ENCODE measurements at regions not wholly inside any gene's neighbourhood (a gene's known extent, or its start where the extent isn't known, plus 50 kb on each side); places are given as distances from the start of the nearest gene placed in this dataset.

DNA sequence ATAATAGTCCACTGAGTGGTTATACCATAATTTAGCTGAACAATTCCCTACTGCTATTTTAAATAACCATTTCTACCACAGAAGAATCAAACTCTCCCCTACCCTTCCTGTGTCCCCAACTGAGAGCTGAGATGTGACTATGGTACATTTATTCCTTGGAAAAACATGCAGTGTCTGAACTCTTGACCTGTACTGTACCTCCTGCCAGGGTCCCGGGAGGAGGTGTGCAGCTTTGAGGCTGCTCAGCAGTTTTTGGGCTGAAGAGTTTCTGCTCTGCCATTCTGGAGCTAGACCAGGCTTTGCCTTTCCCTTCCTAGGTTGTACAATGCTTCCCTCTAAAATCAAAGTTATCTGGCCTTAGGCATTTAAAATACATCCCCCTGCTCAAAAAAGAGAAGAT lies 275.1 kb upstream of the SGK1 start:
- TF ChIP-seq, protein P1, sequence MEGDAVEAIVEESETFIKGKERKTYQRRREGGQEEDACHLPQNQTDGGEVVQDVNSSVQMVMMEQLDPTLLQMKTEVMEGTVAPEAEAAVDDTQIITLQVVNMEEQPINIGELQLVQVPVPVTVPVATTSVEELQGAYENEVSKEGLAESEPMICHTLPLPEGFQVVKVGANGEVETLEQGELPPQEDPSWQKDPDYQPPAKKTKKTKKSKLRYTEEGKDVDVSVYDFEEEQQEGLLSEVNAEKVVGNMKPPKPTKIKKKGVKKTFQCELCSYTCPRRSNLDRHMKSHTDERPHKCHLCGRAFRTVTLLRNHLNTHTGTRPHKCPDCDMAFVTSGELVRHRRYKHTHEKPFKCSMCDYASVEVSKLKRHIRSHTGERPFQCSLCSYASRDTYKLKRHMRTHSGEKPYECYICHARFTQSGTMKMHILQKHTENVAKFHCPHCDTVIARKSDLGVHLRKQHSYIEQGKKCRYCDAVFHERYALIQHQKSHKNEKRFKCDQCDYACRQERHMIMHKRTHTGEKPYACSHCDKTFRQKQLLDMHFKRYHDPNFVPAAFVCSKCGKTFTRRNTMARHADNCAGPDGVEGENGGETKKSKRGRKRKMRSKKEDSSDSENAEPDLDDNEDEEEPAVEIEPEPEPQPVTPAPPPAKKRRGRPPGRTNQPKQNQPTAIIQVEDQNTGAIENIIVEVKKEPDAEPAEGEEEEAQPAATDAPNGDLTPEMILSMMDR (IDR thresholded peaks at IDR 0.05): no peak
- TF ChIP-seq POLR2A (IDR thresholded peaks at IDR 0.05): no peak

Data from heart left ventricle (tissue), 13 donors.